Right lobe of liver (tissue), 6 donors: ENCODE measurements at regions not wholly inside any gene's neighbourhood (a gene's known extent, or its start where the extent isn't known, plus 50 kb on each side); places are given as distances from the start of the nearest gene placed in this dataset.
"Not testable (repeated sequence)": the region's sequence is repeated elsewhere in the genome, so short reads cannot be mapped to it uniquely, and the experiment has no call there.

ENCODE experiments used
- ATAC-seq, 4 donors: fragments of 200-7000 bp; cut with Tn5 transposase; one replicate each; pipeline ENCODE4 v1.9.1; 2020; ENCODE audit warnings: mild to moderate bottlenecking in 4 of 4, moderate library complexity in 4 of 4
- DNase-seq, 3 donors: peaks; one replicate each; pipeline ENCODE4 v3.0.0-alpha.2; 2020
- H3K27ac ChIP-seq, 3 donors: fragments of 200-600 bp; one replicate each; pipeline ENCODE4 v1.8.0; 2022
- H3K27me3 ChIP-seq, 2 donors: fragments of 200-600 bp; one replicate each; pipeline ENCODE4 v1.8.0; 2022
- H3K36me3 ChIP-seq, 4 donors: fragments of 200-600 bp; sonication (generic) in 1 of 4; one replicate each; pipeline versions ENCODE4 v1.5.1 to v1.8.0; 2017 to 2022; ENCODE audit warnings: control low read depth in 1 of 4
- H3K4me1 ChIP-seq, 4 donors: fragments of 200-600 bp; sonication (generic) in 1 of 4; one replicate each; pipeline versions ENCODE4 v1.5.1 to v1.8.0; 2017 to 2022; ENCODE audit warnings: control low read depth in 1 of 4
- H3K4me3 ChIP-seq, 3 donors: fragments of 200-600 bp; one replicate each; pipeline ENCODE4 v1.8.0; 2022
- H3K9me3 ChIP-seq, 4 donors: fragments of 200-600 bp; sonication (generic) in 1 of 4; one replicate each; pipeline versions ENCODE4 v1.5.1 to v1.8.0; 2017 to 2022; ENCODE audit warnings: control low read depth in 1 of 4
- CTCF ChIP-seq, 4 donors: fragments of 200-600 bp in 3 of 4; fragments of 450-650 bp in 1 of 4; IDR thresholded peaks; one replicate each; pipeline versions ENCODE4 v1.5.1 to v1.8.0; 2016 to 2022; ENCODE audit warnings: antibody characterized with exemption in 4 of 4, mild to moderate bottlenecking in 2 of 4
- POLR2A ChIP-seq: fragments of 450-650 bp; IDR thresholded peaks from one replicate; pipeline ENCODE4 v1.6.1; 2017; ENCODE audit warnings: antibody characterized with exemption, mild to moderate bottlenecking
- WGBS: methylation state at CpG from one replicate; pipeline ENCODE4 v1.1.6; 2018; ENCODE audit warnings: low coverage, low lambda C conversion rate; ENCODE audit not compliant: insufficient coverage; ENCODE audit errors: missing lambda C conversion rate; 5-methylcytosine and 5-hydroxymethylcytosine counted together
- intact Hi-C, 2 donors: fragments of 100-400 bp; cut with DNase I; formaldehyde crosslinking; loops; one replicate each; pipeline versions ENCODE4 v1.11.2 to v1.14.1; 2022
- donor health status: DM: no; HTN: yes; CAD: no.
- donor health status: DM: no; HTN: no; CAD: no.
- donor health status: DM: no; HTN: no; CAD: no.
- donor health status: DM: no; HTN: yes; CAD: no.
- donor health status: DM: no; HTN: yes; CAD: no.

GRCh38 chr11:97761175-97761574 is 1259.6 kb upstream of the CNTN5 start:
- H3K27ac ChIP-seq, result no peak overlapping the region
- no peaks in the 10 kb centered on the region for H3K27me3 ChIP-seq
- ATAC-seq, result no peak
- 26% methylated on average over 2 of the region's 2 CpGs for WGBS
- intact Hi-C loops, result no loop called here
- no peaks in the 10 kb centered on the region for H3K36me3 ChIP-seq
- H3K4me1 ChIP-seq, result no peaks in the 10 kb centered on the region
- no peak overlapping the region for H3K4me3 ChIP-seq
- no peak for DNase-seq
- no peak for TF ChIP-seq POLR2A
- no peak for TF ChIP-seq CTCF (IDR thresholded peaks at IDR 0.05)
- H3K9me3 ChIP-seq, result no peaks in the 10 kb centered on the region

- Histone ChIP-seq H3K9me3 (no peaks in the 10 kb centered on the region), H3K27ac (no peak overlapping the region), H3K27me3 (no peaks in the 10 kb centered on the region), H3K4me3 (no peak overlapping the region), H3K4me1 (no peaks in the 10 kb centered on the region), H3K36me3 (no peaks in the 10 kb centered on the region)
- DNase-seq (no peak), ATAC-seq (no peak)
- intact Hi-C loops, result no loop called here
- TF ChIP-seq POLR2A (no peak), CTCF (IDR thresholded peaks at IDR 0.05) (no peak)
- 82% methylated on average over 1 of the region's 1 CpG for WGBS
Observed at GRCh38 chr11:97764193-97764592, 1256.6 kb upstream of the CNTN5 start.

- intact Hi-C loops, result no loop called here
- no peak for TF ChIP-seq CTCF (IDR thresholded peaks at IDR 0.05)
- TF ChIP-seq POLR2A, result no peak
Observed at GRCh38 chr11:97764605-97765004, 1256.1 kb upstream of the CNTN5 start.

GRCh38 chr11:97770570-97770969 is 1250.2 kb upstream of the CNTN5 start:
- TF ChIP-seq POLR2A (no peak), CTCF (IDR thresholded peaks at IDR 0.05) (no peak)
- Histone ChIP-seq H3K27me3 (no peaks in the 10 kb centered on the region), H3K4me3 (no peak overlapping the region), H3K9me3 (no peaks in the 10 kb centered on the region), H3K27ac (no peak overlapping the region), H3K4me1 (no peaks in the 10 kb centered on the region), H3K36me3 (no peaks in the 10 kb centered on the region)
- intact Hi-C loops, result no loop called here
- ATAC-seq (no peak), DNase-seq (no peak)
- 40% methylated on average over 1 of the region's 1 CpG for WGBS

More at GRCh38 chr11:97764605-97765004, 1256.1 kb upstream of the CNTN5 start:
- DNase-seq, result no peak
- Histone ChIP-seq H3K36me3 (no peaks in the 10 kb centered on the region), H3K4me3 (no peak overlapping the region), H3K9me3 (no peaks in the 10 kb centered on the region), H3K27ac (no peak overlapping the region), H3K27me3 (no peaks in the 10 kb centered on the region), H3K4me1 (no peaks in the 10 kb centered on the region)
- 45% methylated on average over 2 of the region's 2 CpGs for WGBS
- ATAC-seq, result no peak

GRCh38 chr11:97772705-97773104 is 1248.0 kb upstream of the CNTN5 start:
- Histone ChIP-seq H3K27me3 (no peaks in the 10 kb centered on the region), H3K4me3 (no peak overlapping the region), H3K9me3 (no peaks in the 10 kb centered on the region), H3K27ac (no peak overlapping the region), H3K36me3 (no peaks in the 10 kb centered on the region), H3K4me1 (no peaks in the 10 kb centered on the region)
- 42% methylated on average over 5 of the region's 5 CpGs for WGBS
- DNase-seq (no peak), ATAC-seq (no peak)
- intact Hi-C loops, result no loop called here
- no peak for TF ChIP-seq CTCF (IDR thresholded peaks at IDR 0.05)
- no peak for TF ChIP-seq POLR2A

GRCh38 chr11:97784388-97784787 is 1236.4 kb upstream of the CNTN5 start:
- intact Hi-C loops, H3K27ac ChIP-seq, H3K4me3 ChIP-seq, H3K9me3 ChIP-seq, H3K4me1 ChIP-seq, DNase-seq, H3K27me3 ChIP-seq, H3K36me3 ChIP-seq, ATAC-seq: not testable (repeated sequence)
- WGBS, result 56% methylated on average over 4 of the region's 4 CpGs
